H1 (cell line): ENCODE measurements at regions not wholly inside any gene's neighbourhood (a gene's known extent, or its start where the extent isn't known, plus 50 kb on each side); places are given as distances from the start of the nearest gene placed in this dataset.
A peak's percentile ranks its signal among the peaks of the same experiment; 100 is the strongest.

Source experiments
- CTCF ChIA-PET: fragments of 300-600 bp; sonication (Branson Sonifier 250); formaldehyde crosslinking; loops from one replicate; lab custom pipeline; 2021; ENCODE audit not compliant: partially characterized antibody; lab: Charles Lee
- POLR2A ChIA-PET: fragments of 300-600 bp; sonication (Branson Sonifier 250); formaldehyde crosslinking; loops from one replicate; lab custom pipeline; 2021; ENCODE audit warnings: inconsistent platforms; ENCODE audit not compliant: partially characterized antibody; lab: Charles Lee
- DNase-seq, 2 experiments: peaks; one replicate each; pipeline versions ENCODE4 v3.0.0 to v3.0.0-alpha.2; 2010 to 2022; ENCODE audit warnings: low spot score in 2 of 2, low read depth in 1 of 2, mixed read lengths in 1 of 2
- FAIRE-seq: peaks from 2 replicates; lab custom pipeline; 2011; peaks lifted over from hg19 to GRCh38; lab: Jason Lieb, UNC
- H2AFZ ChIP-seq: 2 replicates; pipeline ENCODE4 v1.8.1; 2012; ENCODE audit warnings: low read length, inconsistent platforms
- H2AK5ac ChIP-seq: 2 replicates; pipeline ENCODE4 v1.6.1; 2013; ENCODE audit warnings: low read depth, low read length
- H2BK120ac ChIP-seq: replicated peaks from 2 replicates; pipeline ENCODE3; 2013; ENCODE audit warnings: low read depth, low read length, inconsistent platforms
- H2BK12ac ChIP-seq: 2 replicates; pipeline ENCODE4 v1.6.1; 2013; ENCODE audit warnings: low read depth, low read length
- H2BK15ac ChIP-seq: 2 replicates; pipeline ENCODE4 v1.6.1; 2013; ENCODE audit warnings: low read length
- H2BK20ac ChIP-seq: 2 replicates; pipeline ENCODE4 v1.6.1; 2013; ENCODE audit warnings: low read length
- H2BK5ac ChIP-seq: 2 replicates; pipeline ENCODE4 v1.6.1; 2013; ENCODE audit warnings: low read depth, low read length
- H3K14ac ChIP-seq: 2 replicates; pipeline ENCODE4 v1.6.1; 2013; ENCODE audit warnings: inconsistent platforms; ENCODE audit not compliant: insufficient read length
- H3K18ac ChIP-seq: 2 replicates; pipeline ENCODE4 v1.6.1; 2013; ENCODE audit warnings: low read length; ENCODE audit errors: extremely low read depth
- H3K23ac ChIP-seq: 2 replicates; pipeline ENCODE4 v1.6.1; 2013; ENCODE audit warnings: inconsistent platforms; ENCODE audit not compliant: insufficient read length
- H3K23me2 ChIP-seq: 2 replicates; pipeline ENCODE4 v1.6.1; 2013; ENCODE audit warnings: low read depth, low read length
- H3K27ac ChIP-seq: 2 replicates; pipeline ENCODE4 v1.6.1; 2011; ENCODE audit warnings: low read depth, low read length, inconsistent platforms
- H3K27me3 ChIP-seq, 4 experiments: replicated peaks in 1 of 4; 1 replicate in 1 of 4; 2 replicates in 3 of 4; pipeline versions ENCODE4 v1.6.1 to v1.8.1; 2011 to 2013; ENCODE audit warnings: low read length in 3 of 4, mild to moderate bottlenecking in 3 of 4, inconsistent platforms in 2 of 4, mixed read lengths in 2 of 4, moderate library complexity in 1 of 4; ENCODE audit not compliant: control insufficient read depth in 3 of 4, insufficient read depth in 3 of 4; ENCODE audit errors: extremely low read depth in 1 of 4
- H3K36me3 ChIP-seq, 4 experiments: 2 replicates each; pipeline versions ENCODE4 v1.6.1 to v1.8.1; 2011 to 2013; ENCODE audit warnings: mild to moderate bottlenecking in 4 of 4, low read length in 3 of 4, moderate library complexity in 2 of 4, control low read depth in 1 of 4, inconsistent platforms in 1 of 4; ENCODE audit not compliant: insufficient read depth in 4 of 4, control insufficient read depth in 2 of 4
- H3K4ac ChIP-seq: replicated peaks from 2 replicates; pipeline ENCODE3; 2013; ENCODE audit warnings: low read length, low read depth, mixed read lengths, inconsistent platforms; ENCODE audit not compliant: insufficient read length
- H3K4me1 ChIP-seq, 4 experiments: replicated peaks in 1 of 4; 1 replicate in 1 of 4; 2 replicates in 3 of 4; pipeline versions ENCODE4 v1.6.1 to v1.8.1; 2011 to 2013; ENCODE audit warnings: low read length in 3 of 4, inconsistent platforms in 2 of 4, mixed read lengths in 1 of 4; ENCODE audit not compliant: insufficient read depth in 4 of 4, control insufficient read depth in 3 of 4
- H3K4me2 ChIP-seq, 2 experiments: 2 replicates each; pipeline versions ENCODE4 v1.6.1 to v1.8.1; 2011 to 2013; ENCODE audit warnings: low read depth in 2 of 2, low read length in 2 of 2, control low read depth in 1 of 2, inconsistent platforms in 1 of 2, mild to moderate bottlenecking in 1 of 2; ENCODE audit not compliant: insufficient read depth in 1 of 2
- H3K4me3 ChIP-seq, 4 experiments: fragments of 200-600, 300-600 bp in 1 of 4; sonication (generic), shearing (Covaris generic), sonication (Bioruptor Twin) in 1 of 4; 2 replicates each; pipeline versions ENCODE4 v1.5.1 to v1.8.1; 2011 to 2016; ENCODE audit warnings: low read length in 4 of 4, low read depth in 3 of 4, control low read depth in 2 of 4, inconsistent platforms in 2 of 4, mild to moderate bottlenecking in 2 of 4, mixed read lengths in 1 of 4, moderate library complexity in 1 of 4; ENCODE audit not compliant: insufficient read depth in 2 of 4; ENCODE audit errors: extremely low read depth in 1 of 4
- H3K56ac ChIP-seq: replicated peaks from 2 replicates; pipeline ENCODE3; 2013; ENCODE audit warnings: low read depth, mild to moderate bottlenecking, mixed read lengths, low read length, inconsistent platforms; ENCODE audit not compliant: insufficient read length
- H3K79me1 ChIP-seq: 2 replicates; pipeline ENCODE4 v1.6.1; 2013; ENCODE audit warnings: low read depth, low read length, control low read depth
- H3K79me2 ChIP-seq, 2 experiments: 2 replicates each; pipeline versions ENCODE4 v1.6.1 to v1.8.1; 2012 to 2013; ENCODE audit warnings: low read length in 2 of 2, mild to moderate bottlenecking in 2 of 2, inconsistent platforms in 1 of 2; ENCODE audit not compliant: insufficient read depth in 2 of 2, control insufficient read depth in 1 of 2
- H3K9ac ChIP-seq, 4 experiments: replicated peaks in 1 of 4; 1 replicate in 1 of 4; 2 replicates in 3 of 4; pipeline versions ENCODE4 v1.6.1 to v1.8.1; 2011 to 2013; ENCODE audit warnings: low read depth in 3 of 4, low read length in 3 of 4, control low read depth in 2 of 4, mild to moderate bottlenecking in 2 of 4, moderate library complexity in 2 of 4, inconsistent platforms in 1 of 4; ENCODE audit errors: extremely low read depth in 1 of 4
- H3K9me3 ChIP-seq, 2 experiments: 2 replicates each; pipeline versions ENCODE4 v1.6.1 to v1.8.1; 2012 to 2013; ENCODE audit warnings: mild to moderate bottlenecking in 2 of 2, moderate library complexity in 2 of 2, control low read depth in 1 of 2, inconsistent platforms in 1 of 2, low read depth in 1 of 2, low read length in 1 of 2, mixed read lengths in 1 of 2; ENCODE audit not compliant: insufficient read depth in 2 of 2
- H4K20me1 ChIP-seq, 2 experiments: replicated peaks in 1 of 2; 2 replicates each; pipeline versions ENCODE3 to v1.8.1; 2011 to 2013; ENCODE audit warnings: inconsistent platforms in 2 of 2, low read length in 2 of 2, mild to moderate bottlenecking in 1 of 2; ENCODE audit not compliant: insufficient read depth in 2 of 2, control insufficient read depth in 1 of 2
- H4K5ac ChIP-seq: 2 replicates; pipeline ENCODE4 v1.6.1; 2013; ENCODE audit warnings: low read length, low read depth, mixed read lengths, inconsistent platforms; ENCODE audit not compliant: insufficient read length
- H4K8ac ChIP-seq: 2 replicates; pipeline ENCODE4 v1.8.0; 2013; ENCODE audit warnings: mild to moderate bottlenecking, moderate library complexity, low read length, inconsistent platforms; ENCODE audit not compliant: insufficient read depth; ENCODE audit errors: extremely low read depth
- H4K91ac ChIP-seq: replicated peaks from 2 replicates; pipeline ENCODE3; 2013; ENCODE audit warnings: low read length, mixed read lengths, inconsistent platforms; ENCODE audit not compliant: insufficient read length
- ASH2L ChIP-seq: fragments of 200-600, 300-600 bp; sonication (generic); IDR thresholded peaks from one replicate; pipeline ENCODE4 v1.7.1; 2017; ENCODE audit warnings: low read length
- CBX5 ChIP-seq: fragments of 300-800, 300-1000 bp; sonication (generic); IDR thresholded peaks from 2 replicates; pipeline ENCODE4 v1.7.1; 2016; ENCODE audit warnings: antibody characterized with exemption, low read length, low read depth
- CBX8 ChIP-seq: fragments of 300-800, 300-1000 bp; sonication (generic); IDR thresholded peaks from 2 replicates; pipeline ENCODE4 v1.7.1; 2016; ENCODE audit warnings: low read depth, low read length, borderline replicate concordance
- CHD1 ChIP-seq: IDR thresholded peaks from 2 replicates; pipeline ENCODE4 v1.6.1; 2012; ENCODE audit warnings: low read depth, low read length, improper control_type of control experiment
- CHD2 ChIP-seq: IDR thresholded peaks from 2 replicates; pipeline ENCODE4 v1.6.1; 2012; ENCODE audit warnings: low read length, improper control_type of control experiment
- CREB1 ChIP-seq: IDR thresholded peaks from 2 replicates; pipeline ENCODE4 v1.6.1; 2012; ENCODE audit warnings: inconsistent platforms
- KDM1A ChIP-seq: fragments of 200-600, 300-600 bp; sonication (generic); IDR thresholded peaks from 2 replicates; pipeline ENCODE4 v1.7.1; 2016; ENCODE audit warnings: mild to moderate bottlenecking, low read length, borderline replicate concordance
- KDM4A ChIP-seq: IDR thresholded peaks from one replicate; pipeline ENCODE4 v1.7.1; 2012; ENCODE audit warnings: low read depth, mild to moderate bottlenecking, moderate library complexity, low read length, inconsistent platforms; ENCODE audit not compliant: severe bottlenecking
- PHF8 ChIP-seq: fragments of 200-600 bp; sonication (generic); conservative IDR thresholded peaks from 2 replicates; pipeline ENCODE4 v1.7.1; 2012; ENCODE audit warnings: low read depth, mild to moderate bottlenecking, inconsistent platforms, low read length, moderate library complexity
- SRF ChIP-seq: IDR thresholded peaks from 2 replicates; pipeline ENCODE4 v1.6.1; 2011; ENCODE audit warnings: mild to moderate bottlenecking, low read depth, low read length, moderate library complexity
- USF2 ChIP-seq: IDR thresholded peaks from 2 replicates; pipeline ENCODE4 v1.6.1; 2011; ENCODE audit warnings: low read length, improper control_type of control experiment
- WGBS, 2 experiments: shearing (Covaris generic) in 1 of 2; methylation state at CpG; one replicate each; pipeline versions ENCODE4 v1.1.6 to v1.1.7; 2013 to 2015; ENCODE audit warnings: low lambda C conversion rate in 2 of 2, mixed read lengths in 2 of 2, inconsistent platforms in 1 of 2, low coverage in 1 of 2, missing lambda C conversion rate in 1 of 2; ENCODE audit not compliant: insufficient replicate concordance in 2 of 2, insufficient coverage in 1 of 2, insufficient read length in 1 of 2; ENCODE audit errors: extremely low coverage in 1 of 2, missing lambda C conversion rate in 1 of 2; 5-methylcytosine and 5-hydroxymethylcytosine counted together

GRCh38 chr11:45094958-45095690, 51.3 kb upstream of the PRDM11 start:
- Histone ChIP-seq H3K14ac (no peak overlapping the region), H2BK120ac (no peak overlapping the region), H3K4me1 (peaks cover 3 to 18% (median 9%) of the 10 kb centered on the region in 4 experiments; a peak in 5 of 7 replicates), H3K4ac (no peak overlapping the region), H4K5ac (no peak overlapping the region), H2BK15ac (peak overlapping the region; percentile 93; the same call in 1 of the 2 replicates), H3K27me3 (no peaks in the 10 kb centered on the region), H2BK12ac (peak overlapping the region; percentile 72; the same call in 1 of the 2 replicates), H2AK5ac (peak overlapping the region; percentile 72; the same call in 1 of the 2 replicates), H3K9ac (no peak overlapping the region), H3K4me2 (no peak overlapping the region), H4K8ac (no peak overlapping the region), H2AFZ (no peak overlapping the region), H2BK20ac (peak overlapping the region; percentile 63; the same call in 1 of the 2 replicates), H3K9me3 (no peaks in the 10 kb centered on the region), H3K23ac (no peak overlapping the region), H3K79me1 (no peaks in the 10 kb centered on the region), H3K23me2 (peaks cover under 1% of the 10 kb centered on the region; the same call in 1 of the 2 replicates), H4K91ac (peak overlapping the region; percentile 18), H3K79me2 (no peaks in the 10 kb centered on the region), H2BK5ac (0 out of 2 replicates have a peak overlapping the region, but pooled peaks have one; percentile 26), H4K20me1 (no peaks in the 10 kb centered on the region), H3K4me3 (no peak overlapping the region), H3K18ac (no peak overlapping the region), H3K27ac (no peak overlapping the region), H3K36me3 (no peaks in the 10 kb centered on the region), H3K56ac (no peak overlapping the region)
- CTCF ChIA-PET: interaction anchor here (0.5 to 34.2 kb wide), 17 partner anchors 9 to 796 kb away, joined by 3 to 1347 read pairs (median 4); no protein-coding TSS in a partner anchor
- DNase-seq (no peak), FAIRE-seq (no peak)
- WGBS, 2 experiments: 91% methylated on average over 8 of the region's 10 CpGs; no CpG with 5 or more reads in 1 of the 2 experiments
- no peak for TF ChIP-seq CBX8
- TF ChIP-seq ASH2L: no peak
- no peak for TF ChIP-seq CBX5
- TF ChIP-seq SRF: no peak
- TF ChIP-seq PHF8: no peak
- no peak for TF ChIP-seq CHD2
- TF ChIP-seq KDM4A: no peak
- TF ChIP-seq USF2: no peak
- TF ChIP-seq KDM1A: no peak
- TF ChIP-seq CREB1: no peak
- TF ChIP-seq CHD1: no peak
- POLR2A ChIA-PET: interaction anchor here (1.0 to 1.4 kb wide), 2 partner anchors 12 to 142 kb away, joined by 4 to 5 read pairs; no protein-coding TSS in a partner anchor
